HFFc6 (cell line): ENCODE measurements at regions not wholly inside any gene's neighbourhood (a gene's known extent, or its start where the extent isn't known, plus 50 kb on each side); places are given as distances from the start of the nearest gene placed in this dataset.

Experiments used
- DNase-seq: peaks from one replicate; pipeline ENCODE4 v3.0.0-alpha.2; 2018
- H3K27ac Mint-ChIP-seq: 2 replicates; pipeline ENCODE4 v1.8.0; 2020; ENCODE audit warnings: mild to moderate bottlenecking, mixed read lengths
- H3K27me3 Mint-ChIP-seq: 2 replicates; pipeline ENCODE4 v1.8.0; 2021; ENCODE audit warnings: mild to moderate bottlenecking, moderate library complexity, mixed read lengths; ENCODE audit not compliant: insufficient read depth
- H3K36me3 Mint-ChIP-seq: 2 replicates; pipeline ENCODE4 v1.8.0; 2021; ENCODE audit warnings: low read depth, mixed read lengths
- H3K4me1 Mint-ChIP-seq: 2 replicates; pipeline ENCODE4 v1.8.0; 2020; ENCODE audit warnings: low read depth, mixed read lengths
- H3K4me3 Mint-ChIP-seq: 2 replicates; pipeline ENCODE4 v1.8.0; 2020; ENCODE audit warnings: mild to moderate bottlenecking, moderate library complexity, mixed read lengths
- H3K9me3 Mint-ChIP-seq: 2 replicates; pipeline ENCODE4 v1.8.0; 2020; ENCODE audit warnings: mild to moderate bottlenecking, mixed read lengths
- TF ChIP-seq, protein P1 (sequence below): fragments of 200-600 bp; sonication (generic); IDR thresholded peaks from 2 replicates; pipeline ENCODE4 v1.5.0; 2021; ENCODE audit warnings: antibody characterized with exemption, mild to moderate bottlenecking

DNA sequence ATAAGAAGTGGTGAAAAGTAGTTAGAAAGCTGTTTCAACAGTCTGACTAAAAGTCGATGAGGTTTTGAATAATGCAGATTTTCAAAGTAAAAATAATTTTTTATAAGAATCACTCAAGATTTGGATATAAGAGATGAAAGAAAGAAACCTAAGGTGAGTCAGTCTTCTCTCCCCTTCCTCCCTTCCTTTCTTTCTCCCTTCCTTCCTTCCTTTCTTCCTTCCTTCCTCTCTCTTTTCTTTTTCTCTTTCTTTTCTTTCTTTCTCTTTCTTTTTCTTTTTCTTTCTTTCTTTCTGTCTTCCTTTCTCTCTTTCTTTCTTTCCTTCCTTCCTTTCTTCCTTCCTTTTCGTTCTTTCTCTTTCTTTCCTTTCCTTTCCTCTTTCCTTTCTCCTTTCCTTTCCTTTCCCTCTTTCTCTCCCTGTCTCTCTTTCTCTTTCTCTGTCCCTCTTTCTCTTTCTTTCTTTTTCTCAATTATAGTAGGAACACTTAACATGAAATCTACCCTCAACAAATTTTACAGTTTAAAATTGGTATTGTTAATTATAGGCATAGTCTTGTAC is 308.6 kb downstream of the ARL4A start:
- TF ChIP-seq, protein P1, sequence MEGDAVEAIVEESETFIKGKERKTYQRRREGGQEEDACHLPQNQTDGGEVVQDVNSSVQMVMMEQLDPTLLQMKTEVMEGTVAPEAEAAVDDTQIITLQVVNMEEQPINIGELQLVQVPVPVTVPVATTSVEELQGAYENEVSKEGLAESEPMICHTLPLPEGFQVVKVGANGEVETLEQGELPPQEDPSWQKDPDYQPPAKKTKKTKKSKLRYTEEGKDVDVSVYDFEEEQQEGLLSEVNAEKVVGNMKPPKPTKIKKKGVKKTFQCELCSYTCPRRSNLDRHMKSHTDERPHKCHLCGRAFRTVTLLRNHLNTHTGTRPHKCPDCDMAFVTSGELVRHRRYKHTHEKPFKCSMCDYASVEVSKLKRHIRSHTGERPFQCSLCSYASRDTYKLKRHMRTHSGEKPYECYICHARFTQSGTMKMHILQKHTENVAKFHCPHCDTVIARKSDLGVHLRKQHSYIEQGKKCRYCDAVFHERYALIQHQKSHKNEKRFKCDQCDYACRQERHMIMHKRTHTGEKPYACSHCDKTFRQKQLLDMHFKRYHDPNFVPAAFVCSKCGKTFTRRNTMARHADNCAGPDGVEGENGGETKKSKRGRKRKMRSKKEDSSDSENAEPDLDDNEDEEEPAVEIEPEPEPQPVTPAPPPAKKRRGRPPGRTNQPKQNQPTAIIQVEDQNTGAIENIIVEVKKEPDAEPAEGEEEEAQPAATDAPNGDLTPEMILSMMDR: no peak
- Mint-ChIP-seq H3K9me3 (peaks cover 6% of the 10 kb centered on the region; the same call in 1 of the 2 replicates), H3K27me3 (peaks cover 5% of the 10 kb centered on the region; the same call in 1 of the 2 replicates), H3K27ac (no peak overlapping the region), H3K4me3 (no peak overlapping the region), H3K36me3 (no peaks in the 10 kb centered on the region), H3K4me1 (no peaks in the 10 kb centered on the region)
- DNase-seq: no peak

DNA sequence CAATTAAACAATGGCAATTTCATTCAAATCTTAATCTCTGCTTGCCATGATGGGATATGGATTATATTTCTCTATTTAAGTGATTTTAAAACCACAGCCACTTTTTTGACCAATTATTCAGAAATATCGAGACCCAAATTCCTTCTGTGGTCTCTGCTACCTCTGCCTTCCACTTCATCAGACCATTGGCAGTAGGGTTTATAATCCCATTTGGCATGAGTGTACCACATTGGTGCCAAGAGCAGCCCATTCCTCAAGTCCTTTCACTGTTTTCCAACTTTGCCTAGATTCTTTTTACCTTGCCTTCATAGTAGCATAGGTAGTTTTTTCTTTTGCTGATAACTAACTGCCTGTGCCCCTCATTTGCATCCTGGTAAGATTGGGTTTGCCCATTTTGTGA is 319.9 kb downstream of the ARL4A start:
- TF ChIP-seq, protein P1: no peak
- Mint-ChIP-seq H3K9me3 (peaks cover 4% of the 10 kb centered on the region), H3K4me3 (no peak overlapping the region), H3K36me3 (peaks cover 4% of the 10 kb centered on the region; the same call in 1 of the 2 replicates), H3K27ac (no peak overlapping the region), H3K4me1 (no peaks in the 10 kb centered on the region), H3K27me3 (no peaks in the 10 kb centered on the region)
- DNase-seq: no peak

DNA sequence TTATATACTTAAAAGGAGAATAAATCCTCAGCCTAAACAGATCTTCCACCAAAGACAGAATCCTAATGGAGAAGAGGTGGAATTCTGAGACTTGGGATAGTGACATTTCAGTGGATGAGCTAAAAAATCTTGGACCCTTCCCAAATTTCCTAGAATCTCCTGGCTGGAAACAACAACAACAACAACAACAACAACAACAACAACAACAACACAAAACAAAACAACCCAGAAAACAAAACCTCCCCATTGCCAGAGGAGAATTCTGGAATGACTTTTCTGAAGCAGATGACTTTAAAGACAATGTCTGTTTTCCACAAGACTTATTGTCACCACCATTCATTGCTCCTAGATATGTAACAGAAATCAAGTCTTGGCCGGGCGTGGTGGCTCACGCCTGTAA is 322.1 kb downstream of the ARL4A start:
- no peak overlapping the region for H3K4me3 Mint-ChIP-seq
- no peak overlapping the region for H3K27ac Mint-ChIP-seq
- peaks cover 4% of the 10 kb centered on the region for H3K9me3 Mint-ChIP-seq
- H3K4me1 Mint-ChIP-seq: no peaks in the 10 kb centered on the region
- peaks cover 4% of the 10 kb centered on the region; the same call in 1 of the 2 replicates for H3K36me3 Mint-ChIP-seq
- H3K27me3 Mint-ChIP-seq: no peaks in the 10 kb centered on the region; the same call in 1 of the 2 replicates
- no peak for DNase-seq
- TF ChIP-seq, protein P1: no peak

DNA sequence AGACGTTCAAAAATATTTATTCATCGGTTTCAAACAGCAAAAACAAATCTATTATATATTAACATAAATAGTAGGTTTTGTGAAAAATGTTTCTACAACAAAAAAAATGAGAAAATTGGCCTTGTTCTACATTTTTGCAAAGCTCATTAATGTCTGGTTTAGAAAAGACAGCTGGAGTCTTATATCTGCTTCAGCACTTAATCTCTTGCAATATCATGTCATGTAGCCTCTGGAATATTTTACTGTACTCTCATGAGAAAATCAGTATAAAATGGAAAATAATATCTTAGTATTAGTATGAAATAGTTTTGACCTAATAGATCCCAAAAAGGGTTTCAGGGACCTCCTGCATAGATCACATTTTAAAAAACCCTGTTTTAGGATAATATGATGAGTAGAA is 326.6 kb downstream of the ARL4A start:
- DNase-seq: no peak
- Mint-ChIP-seq H3K27ac (no peak overlapping the region), H3K9me3 (peaks cover 4% of the 10 kb centered on the region), H3K27me3 (no peaks in the 10 kb centered on the region; the same call in 1 of the 2 replicates), H3K4me3 (no peak overlapping the region), H3K36me3 (peaks cover 4% of the 10 kb centered on the region; the same call in 1 of the 2 replicates), H3K4me1 (peaks cover 12% of the 10 kb centered on the region)
- TF ChIP-seq, protein P1: no peak

DNA sequence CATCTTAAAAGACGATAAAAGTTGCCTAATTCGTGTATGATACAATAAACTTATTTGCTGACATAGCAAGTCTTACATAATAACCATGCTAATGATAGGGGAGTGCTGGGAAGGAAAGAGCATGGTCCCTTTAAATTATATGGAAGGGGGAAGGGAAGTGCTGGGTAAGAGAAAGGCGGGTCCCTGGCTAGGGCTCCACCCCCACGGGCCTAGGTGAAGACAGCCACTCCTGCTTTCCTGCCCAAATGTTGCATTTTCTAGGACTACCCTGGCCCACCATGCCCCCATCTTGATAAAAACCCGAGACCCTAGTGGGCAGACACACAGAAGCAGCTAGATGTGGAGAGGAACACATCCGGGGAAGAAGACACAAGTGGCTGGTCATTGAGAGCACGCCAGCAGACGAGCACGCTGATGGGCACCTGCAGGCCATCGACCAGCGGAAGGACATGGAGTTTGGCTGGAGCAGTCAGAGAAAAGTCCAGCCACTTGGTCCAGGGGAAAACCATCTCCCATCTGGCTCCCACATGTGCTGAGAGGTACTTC is 328.7 kb downstream of the ARL4A start:
- peaks cover 3% of the 10 kb centered on the region; the same call in 1 of the 2 replicates for H3K36me3 Mint-ChIP-seq
- no peak overlapping the region for H3K4me3 Mint-ChIP-seq
- DNase-seq: no peak
- H3K27ac Mint-ChIP-seq: no peak overlapping the region
- H3K9me3 Mint-ChIP-seq: peaks cover 3% of the 10 kb centered on the region
- H3K27me3 Mint-ChIP-seq: no peaks in the 10 kb centered on the region; the same call in 1 of the 2 replicates
- peaks cover 12% of the 10 kb centered on the region for H3K4me1 Mint-ChIP-seq
- TF ChIP-seq, protein P1: no peak
